ENCODE measurements at regions not wholly inside any gene's neighbourhood (a gene's known extent, or its start where the extent isn't known, plus 50 kb on each side); places are given as distances from the start of the nearest gene placed in this dataset.
"Not testable (repeated sequence)": the region's sequence is repeated elsewhere in the genome, so short reads cannot be mapped to it uniquely, and the experiment has no call there.

DNA sequence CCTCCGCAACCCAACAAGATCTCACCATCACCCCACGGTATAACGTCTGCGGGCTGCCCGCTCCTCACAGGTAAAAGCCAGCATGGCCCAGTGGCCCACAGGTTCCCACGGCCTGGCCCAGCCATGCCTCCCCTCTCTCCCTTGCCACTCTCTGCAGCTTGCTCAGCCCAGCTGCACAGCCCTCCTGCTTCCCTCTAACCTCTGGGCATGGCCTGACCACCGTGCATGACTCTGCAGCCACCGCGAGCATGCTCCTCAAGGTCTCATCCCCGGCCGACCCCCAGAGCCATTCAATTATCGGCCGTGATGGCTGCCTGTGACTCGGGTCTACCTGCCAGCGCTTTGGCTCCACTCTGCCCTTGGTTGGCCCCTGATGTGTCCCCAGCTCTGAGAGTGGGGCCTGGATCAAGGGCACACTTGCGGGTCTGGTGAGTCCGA, 185.5 kb downstream of the CTTN start:
- DNase-seq (ENCODE audit: low spot score in 2 of 2) (no peak), FAIRE-seq (no peak)

DNA sequence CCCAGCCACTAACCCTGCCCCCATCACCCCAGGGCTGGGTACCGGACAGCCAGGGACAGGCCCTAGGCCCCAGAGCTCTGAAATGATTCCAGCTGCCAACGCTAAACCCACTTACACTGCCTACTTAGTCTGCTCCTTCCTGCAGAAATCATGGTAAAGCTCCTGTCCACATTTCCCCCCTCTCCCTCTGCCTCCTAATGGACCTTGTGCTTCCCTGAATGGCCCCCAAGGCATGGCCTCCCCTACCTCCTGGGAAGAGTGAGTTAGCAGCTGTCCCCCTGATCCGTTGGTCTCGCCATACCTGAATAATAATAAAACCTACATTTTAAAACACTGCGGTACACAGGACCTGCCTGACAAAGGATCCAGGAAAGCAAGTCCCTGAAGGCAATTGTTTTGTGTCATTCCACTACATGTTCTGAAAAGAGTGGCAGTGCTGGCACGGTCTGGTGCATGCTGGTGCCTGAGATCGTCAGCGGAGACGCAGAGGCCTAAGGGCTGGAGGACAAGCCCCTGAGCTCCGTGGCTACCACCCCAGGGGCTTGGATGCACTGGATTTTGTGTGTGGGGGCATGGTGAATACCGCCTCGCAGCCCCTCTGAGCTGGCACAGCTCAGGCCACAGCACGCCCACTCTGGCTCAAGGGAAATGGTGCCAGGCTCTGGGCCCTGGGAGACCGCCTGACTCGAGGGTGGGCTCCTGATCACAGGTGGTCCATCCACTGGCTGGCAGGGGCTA, 186.3 kb downstream of the CTTN start:
- DNase-seq (ENCODE audit: low spot score in 2 of 2) (no peak), FAIRE-seq (no peak)

DNA sequence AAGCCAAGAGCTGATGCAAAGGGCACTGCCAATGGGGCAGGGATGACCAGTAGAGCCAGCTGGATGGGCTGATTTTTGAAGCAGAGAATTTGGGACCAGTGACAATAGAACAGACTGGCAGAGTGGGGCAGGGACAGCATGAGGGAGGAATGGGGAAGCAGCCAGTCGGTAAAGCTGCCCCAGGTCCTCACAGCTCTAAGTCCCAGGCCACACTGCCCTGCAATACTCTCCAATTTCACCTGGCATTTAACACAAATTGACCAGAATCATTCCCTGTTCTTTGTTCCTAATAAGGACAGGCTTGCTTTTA, 186.9 kb downstream of the CTTN start:
- no peak for DNase-seq (ENCODE audit: low spot score in 2 of 2)
- no peak for FAIRE-seq

DNA sequence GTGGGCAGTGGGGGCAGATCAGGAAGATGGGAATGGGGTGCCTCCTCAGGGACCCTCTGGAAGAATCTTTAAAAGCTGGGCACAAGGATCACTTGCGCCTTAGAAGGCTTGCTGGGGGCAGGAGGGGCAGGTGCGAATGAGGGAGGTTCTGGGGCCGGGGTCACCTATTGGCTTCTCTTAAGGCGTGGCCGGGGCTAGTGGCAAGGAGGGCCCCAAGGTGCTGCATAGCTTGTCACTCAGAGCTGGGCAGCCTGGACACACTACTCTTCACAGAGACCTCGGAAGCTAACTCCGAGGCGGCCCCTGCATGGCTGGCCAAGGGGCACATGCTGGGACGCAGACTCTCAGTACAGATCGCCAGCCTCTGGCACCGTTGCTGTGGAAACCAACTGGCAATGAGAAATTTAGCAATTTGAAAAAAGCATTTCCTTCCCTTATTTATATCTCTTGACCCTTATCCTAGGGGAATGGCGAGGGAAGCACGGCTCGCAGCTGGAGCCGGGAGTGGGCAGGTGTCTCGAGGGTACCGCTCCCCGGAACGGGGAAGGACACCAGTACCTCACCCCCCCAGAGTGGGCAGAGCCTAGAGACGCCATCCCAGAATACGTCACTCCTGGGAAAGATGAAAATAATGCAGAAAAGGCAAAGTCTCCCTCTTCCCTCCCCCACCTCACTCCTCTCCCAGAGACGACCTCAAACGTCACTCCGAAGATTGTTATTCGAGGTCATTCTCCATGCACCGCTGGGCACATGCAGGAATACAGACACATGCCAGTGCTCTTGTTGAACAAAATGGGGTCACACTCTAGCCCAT, 188.1 kb downstream of the CTTN start:
- DNase-seq (ENCODE audit: low spot score in 2 of 2) (no peak), FAIRE-seq (no peak)

DNA sequence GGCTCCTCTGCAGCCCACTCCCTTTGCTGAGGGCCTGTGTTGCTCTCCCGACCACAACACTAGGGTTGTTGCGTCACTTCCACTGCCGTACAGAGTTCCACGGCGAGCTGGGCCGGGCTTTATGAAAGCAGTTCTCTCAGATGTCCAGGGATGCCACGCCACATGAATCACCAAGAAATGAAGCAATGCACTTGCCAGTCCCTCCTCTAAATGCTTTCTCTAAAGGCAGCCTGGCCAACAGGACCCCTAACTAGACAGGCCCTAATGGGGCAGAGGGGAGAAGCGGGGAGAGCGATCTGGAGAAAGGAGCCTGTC, 188.7 kb downstream of the CTTN start:
- no peak for DNase-seq (ENCODE audit: low spot score in 2 of 2)
- no peak for FAIRE-seq

DNA sequence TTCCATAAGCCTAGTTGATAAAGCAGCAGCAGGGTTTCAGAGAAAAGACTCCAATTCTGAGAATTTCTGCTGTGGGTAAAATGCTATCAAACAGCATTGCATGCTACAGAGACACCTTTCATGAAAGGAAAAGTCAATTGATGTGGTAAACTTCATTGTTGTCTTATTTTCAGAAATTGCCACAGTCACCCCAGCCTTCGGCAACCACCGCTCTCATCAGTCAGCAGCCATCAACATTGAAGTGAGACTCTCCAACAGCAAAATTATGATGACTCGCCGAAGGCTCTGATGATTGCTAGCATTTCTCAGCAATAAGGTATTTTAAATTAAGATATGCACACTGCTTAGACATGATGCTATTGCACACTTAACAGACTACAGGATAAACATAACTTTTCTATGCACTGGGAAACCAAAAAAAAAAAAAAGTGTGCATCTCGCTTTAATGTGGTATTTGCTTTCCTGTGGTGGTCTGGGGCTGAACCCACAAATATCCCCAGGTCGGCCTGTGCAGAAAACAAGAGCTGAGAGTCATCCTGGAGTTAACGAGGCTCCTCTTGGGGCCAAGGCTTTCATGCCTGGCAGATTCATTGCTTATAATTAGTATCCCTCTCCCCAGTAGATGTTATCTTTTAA, 192.1 kb downstream of the CTTN start:
- DNase-seq (ENCODE audit: low spot score in 2 of 2): no peak
- no peak for FAIRE-seq

DNA sequence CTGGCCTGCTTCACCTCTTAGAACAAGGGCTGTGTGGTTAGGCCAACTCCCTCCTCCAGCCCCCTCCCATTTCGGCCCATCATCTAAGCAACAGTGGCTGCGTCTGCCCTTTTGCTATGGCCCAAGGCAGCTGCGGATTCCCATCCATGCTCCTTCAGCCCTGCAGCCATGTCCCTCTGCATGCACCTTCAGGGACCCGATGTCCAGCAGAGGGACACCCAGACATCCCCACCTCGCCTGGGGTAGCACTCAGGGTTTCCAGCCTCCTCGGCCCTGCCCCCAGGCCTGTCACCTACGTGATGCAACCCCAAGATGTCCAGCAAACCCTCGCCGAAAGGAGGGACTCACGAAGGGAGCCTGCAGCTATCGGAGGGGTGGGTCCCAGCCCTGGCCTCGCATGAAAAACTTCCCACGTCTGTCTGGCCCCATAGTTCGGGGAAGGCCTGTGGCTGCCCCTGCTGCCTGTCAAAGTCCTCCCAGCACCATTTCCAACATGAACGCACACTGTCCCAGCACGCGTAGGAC, 194.4 kb downstream of the CTTN start:
- no peak for FAIRE-seq
- DNase-seq (ENCODE audit: low spot score in 2 of 2): no peak

DNA sequence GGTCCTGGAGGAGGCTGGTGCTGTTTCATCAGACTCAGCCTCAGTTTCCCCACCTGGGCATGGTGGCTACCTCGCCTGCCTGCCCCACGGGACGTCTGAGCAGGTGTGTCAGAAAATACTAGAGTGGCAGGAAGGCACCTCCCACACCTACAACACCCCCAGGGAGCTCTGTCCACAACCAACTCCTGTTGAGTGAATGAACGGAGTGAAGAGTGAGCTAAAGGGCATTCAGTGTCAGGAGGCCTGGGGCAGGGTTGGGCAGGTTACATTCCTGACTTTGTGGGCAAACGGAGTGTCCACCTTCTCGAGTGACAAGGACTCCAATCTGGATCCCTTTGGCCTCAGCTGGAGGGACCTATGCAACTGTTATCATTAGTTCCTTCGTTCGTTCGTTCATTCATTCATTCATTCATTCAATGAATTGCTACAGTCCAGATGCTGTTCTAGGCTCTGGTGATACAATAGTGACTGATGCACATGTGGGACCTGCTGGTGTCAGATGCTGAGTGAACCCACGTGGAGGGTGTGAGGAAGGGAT, 195.2 kb downstream of the CTTN start:
- no peak for DNase-seq (ENCODE audit: low spot score in 2 of 2)

DNA sequence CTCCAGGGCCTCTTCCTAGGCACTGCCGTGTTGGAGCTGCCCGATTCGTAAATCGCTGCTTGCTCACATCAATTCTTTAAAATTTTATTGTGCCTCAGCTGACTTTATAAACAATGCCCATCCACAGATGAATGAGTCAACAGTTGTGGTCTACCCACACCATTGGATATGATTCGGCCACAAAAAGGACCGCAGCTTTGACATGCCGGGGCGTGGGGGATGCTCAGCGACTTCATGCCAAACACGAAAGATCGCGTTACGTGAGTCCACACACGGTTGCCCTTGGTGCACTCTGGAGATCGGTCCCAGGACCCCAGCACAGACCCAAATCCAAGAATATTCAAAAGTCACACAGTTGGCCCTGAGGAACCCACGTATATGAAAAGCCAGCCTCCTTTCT, 195.7 kb downstream of the CTTN start:
- no peak for DNase-seq (ENCODE audit: low spot score in 2 of 2)
- FAIRE-seq: no peak

More for the DNA sequence above, 195.2 kb downstream of the CTTN start:
- no peak for FAIRE-seq

DNA sequence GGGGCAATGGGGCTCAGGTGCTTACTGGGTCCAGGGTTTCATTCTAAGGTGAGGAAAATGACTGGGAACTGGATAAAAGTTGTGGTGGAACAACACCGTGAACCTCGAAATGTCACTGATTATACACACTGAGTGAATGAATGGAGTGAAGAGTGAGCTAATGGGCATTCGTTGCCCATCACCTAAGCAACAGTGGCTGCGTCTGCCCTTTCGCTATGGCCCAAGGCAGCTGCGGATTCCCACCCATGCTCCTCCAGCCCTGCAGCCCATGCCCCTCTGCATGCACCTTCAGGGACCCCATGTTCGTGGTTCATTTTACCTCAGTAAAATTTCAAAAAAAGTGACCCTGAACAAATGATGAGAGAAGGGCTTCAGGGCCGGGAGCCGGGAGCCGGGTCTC, 196.3 kb downstream of the CTTN start:
- DNase-seq (ENCODE audit: low spot score in 2 of 2): no peak
- FAIRE-seq: no peak

DNA sequence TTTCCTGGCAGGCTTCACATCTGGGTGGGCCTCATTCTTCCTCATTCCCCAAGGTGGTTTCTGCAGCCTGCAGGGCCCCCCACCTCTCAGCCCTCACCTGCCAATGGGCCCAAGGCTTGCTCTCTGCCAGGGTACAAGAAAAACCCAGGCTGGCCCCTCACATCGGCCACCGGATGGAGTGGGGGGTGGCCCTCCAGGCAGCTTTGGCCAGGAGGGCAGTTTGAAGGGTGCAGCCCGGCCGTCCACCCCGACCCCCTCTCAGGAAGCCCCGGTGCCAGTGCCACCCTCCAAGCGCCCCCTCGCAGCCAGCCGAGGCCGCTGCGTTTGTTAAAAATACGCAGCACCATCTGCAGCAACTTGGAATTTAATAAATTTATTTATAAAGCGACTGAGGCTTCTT, 196.7 kb downstream of the CTTN start:
- no peak for FAIRE-seq
- DNase-seq (ENCODE audit: low spot score in 2 of 2): no peak

DNA sequence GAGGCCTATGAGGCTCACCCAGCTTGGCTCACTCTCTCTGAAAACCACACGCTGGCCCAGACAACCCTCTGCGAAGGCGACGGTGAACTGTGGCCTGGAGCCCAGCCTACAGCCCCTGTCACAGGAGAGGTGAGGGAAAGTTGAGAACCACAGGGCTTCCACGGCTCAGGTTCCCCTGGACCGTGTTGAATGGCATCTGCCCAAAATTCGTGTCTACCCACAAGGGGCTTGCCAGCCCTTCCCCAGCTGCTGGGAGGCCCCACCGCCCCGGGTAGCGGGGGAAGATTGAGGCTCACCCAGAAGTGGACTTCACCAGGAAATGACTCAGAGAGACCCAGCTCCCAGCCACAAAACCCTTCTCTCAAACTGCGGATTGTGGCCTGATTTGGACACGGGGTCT, 197.1 kb downstream of the CTTN start:
- FAIRE-seq: no peak
- no peak for DNase-seq (ENCODE audit: low spot score in 2 of 2)

DNA sequence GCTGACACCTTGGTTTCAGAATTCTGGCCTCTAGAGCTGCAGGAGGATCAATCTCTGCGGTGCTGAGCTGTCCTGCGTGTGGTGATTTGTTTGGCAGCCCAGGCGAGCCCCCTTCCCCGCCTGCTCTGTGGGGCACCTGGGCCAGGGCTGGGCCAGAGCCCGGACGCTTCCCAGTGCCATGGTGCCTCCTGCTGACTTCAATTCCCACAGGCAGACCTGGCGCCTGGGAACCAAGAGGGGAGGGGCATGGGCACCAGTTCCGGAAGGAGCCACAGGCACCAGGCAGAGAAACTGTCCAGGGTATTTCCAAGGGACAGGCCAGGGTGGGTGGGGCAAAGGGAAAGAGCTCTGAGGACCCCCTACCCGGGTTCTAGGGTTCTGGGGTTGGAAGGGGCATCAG, 197.8 kb downstream of the CTTN start:
- FAIRE-seq: no peak
- no peak for DNase-seq (ENCODE audit: low spot score in 2 of 2)

DNA sequence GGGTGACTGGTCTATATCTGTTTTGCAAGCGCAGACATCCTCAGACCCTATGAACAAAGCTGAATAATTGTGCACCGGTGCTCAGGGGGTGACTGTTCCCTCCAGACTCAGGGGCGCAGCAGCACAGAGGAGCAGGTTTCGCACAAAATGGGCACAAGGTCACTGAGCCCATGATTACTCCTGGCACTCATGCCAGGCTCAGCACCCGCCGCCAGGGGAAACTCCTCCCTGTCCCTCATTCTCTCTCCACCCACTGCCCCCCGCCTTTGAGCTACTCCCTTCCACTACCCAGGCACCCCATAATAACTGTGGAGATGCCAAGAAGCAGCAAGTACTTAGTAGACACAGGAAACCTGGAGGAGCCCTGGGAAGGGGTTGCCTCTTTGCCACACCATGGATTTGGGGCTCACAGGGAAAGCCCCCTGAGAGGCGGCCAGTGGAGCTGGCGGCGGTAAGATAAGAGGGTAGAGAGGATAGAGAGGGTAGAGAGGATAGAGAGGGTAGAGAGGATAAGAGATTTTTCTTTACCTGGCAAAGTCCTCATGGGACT, 198.8 kb downstream of the CTTN start:
- FAIRE-seq: no peak
- DNase-seq (ENCODE audit: low spot score in 2 of 2): no peak

DNA sequence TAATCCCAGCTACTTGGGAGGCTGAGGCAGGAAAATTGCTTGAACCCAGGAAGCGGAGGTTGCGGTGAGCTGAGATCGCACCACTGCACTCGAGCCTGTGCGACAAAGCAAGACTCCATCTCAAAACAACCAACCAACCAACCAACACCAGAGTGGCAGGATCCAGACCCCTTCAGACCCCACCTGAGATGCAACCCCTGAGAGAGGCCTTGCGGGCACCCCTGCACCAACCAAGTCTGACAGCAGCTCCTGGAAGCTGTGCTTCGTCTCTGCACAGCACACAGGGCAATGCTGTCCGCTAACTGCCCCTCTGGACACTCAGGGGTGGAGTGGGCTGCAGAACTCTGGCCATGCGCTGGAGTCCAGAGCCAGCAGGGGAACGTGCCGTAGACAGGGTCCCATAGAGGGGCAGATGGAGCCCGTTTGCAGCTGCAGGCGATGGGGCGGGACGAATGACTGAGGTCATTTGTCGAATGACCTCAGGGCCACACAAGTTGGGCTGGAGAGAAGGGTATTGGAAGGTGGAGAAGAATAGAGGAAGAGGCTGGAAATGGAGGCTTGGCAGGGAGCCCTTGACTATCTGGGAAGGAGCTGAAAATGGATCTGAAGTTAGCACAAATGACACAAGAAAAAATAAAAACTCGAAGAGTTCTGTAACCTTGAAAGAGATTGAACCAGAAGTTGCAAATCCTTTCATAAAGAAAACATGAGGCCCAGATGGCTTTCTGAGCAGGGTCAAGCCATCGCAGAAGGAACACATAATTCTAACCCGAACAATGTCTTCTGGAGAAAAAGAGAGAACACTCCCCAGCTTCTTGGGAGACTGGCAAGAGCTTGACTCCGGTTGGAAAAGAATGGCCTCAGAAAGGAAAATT, 199.7 kb downstream of the CTTN start:
- no peak for DNase-seq (ENCODE audit: low spot score in 2 of 2)
- FAIRE-seq: no peak

DNA sequence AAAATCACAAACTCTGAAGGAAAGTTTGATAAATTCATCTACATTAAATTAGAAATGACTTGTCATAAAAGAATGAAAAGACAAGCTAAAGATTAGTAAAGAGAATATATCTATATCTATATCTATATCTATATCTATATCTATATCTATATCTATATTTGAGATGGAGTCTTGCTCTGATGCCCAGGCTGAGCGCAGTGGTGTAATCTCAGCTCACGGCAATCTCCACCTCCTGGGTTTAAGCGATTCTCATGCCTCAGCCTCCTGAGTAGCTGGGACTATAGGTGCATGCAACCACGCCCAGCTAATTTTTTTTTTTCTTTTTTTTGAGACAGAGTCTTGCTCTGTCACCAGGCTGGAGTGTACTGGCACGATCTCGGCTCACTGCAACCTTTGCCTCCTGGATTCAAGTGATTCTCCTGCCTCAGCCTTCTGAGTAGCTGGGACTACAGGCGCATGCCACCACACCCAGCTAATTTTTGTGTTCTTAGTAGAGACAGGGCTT, 202.6 kb downstream of the CTTN start:
- not testable (repeated sequence) for DNase-seq (ENCODE audit: low spot score in 2 of 2); FAIRE-seq

DNA sequence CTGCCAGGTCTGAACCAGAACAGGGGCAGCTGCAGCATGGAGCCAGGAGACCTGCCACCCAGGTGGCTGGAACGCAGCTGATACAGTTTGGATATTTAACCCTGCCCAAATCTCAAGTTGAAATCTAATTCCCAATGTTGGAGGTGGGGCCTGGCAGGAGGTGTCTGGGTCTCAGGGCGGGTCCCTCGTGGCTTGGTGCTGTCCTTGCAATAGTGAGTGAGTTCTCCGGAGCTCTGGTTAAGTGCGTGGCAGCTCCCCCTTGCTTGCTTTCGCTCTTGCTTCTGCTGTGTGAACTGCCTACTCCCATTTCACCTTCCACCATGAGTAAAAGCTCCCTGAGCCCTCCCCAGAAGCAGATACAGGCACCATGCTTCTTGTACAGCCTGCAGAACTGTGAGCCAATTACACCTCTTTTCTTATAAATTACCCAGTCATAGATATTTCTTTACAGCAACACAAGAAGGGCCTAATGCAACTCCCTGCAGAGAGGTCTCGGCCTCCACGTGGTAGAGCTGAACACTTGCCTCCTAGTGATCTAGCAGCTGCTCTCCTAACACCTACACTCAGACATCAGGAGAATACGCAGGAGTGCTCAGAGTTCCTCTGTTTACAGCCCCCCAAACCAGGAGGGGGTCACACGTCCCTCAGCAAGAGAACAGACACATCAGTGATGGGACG, 203.7 kb downstream of the CTTN start:
- DNase-seq (ENCODE audit: low spot score in 2 of 2) (no peak), FAIRE-seq (no peak)

DNA sequence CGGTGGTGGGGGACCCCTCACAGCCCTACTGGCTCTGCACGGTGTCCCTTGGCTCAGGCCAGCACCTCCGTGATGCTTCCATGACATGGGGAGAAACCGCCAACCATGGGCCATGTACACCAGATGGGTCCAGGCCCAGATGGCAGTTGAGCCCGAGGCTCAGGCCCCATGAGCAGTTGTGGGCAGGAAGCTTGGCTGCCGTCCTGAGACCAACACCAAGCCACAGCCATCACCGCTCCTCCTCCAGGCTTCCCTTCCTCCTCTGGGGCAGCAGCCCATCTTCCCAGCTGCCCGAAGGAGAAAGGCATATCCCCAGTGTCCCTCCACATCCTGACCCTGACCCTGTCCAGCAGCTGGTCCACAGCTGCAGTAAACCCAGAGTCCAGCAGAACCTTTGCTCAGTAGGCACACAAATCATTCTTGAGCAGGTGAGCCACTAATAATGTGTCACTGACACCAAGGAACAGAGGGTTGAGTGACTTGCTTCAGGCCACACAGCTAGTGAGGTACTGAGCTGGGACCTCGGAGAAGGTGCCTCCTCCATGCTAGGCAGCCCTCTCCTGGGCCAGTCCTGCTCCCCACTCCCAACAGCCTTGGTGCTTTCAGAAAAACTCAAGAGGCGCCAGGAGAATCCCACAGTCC, 204.9 kb downstream of the CTTN start:
- no peak for DNase-seq (ENCODE audit: low spot score in 2 of 2)
- FAIRE-seq: no peak

DNA sequence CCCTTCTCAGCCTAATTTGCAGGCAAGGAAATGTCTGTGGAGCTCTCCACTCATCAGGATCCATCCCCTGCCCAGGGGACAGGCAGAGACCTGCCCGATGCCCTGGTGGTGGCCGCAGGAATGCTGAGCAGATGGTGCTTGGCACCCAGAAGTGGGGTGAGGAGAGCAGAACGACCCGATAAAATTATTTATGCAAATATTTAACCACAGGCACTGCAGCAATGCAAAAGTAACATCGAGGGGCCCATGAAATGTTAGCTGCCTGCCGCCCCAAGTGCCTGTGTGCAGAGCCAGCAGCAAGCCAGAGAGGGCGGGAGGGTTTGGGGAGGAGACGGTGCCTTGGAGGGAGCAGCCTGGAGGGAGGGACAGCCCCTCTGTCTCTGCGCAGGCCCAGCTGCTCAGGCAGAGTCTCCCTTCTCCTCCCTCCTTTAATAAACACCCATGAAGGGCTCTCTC, 205.5 kb downstream of the CTTN start:
- no peak for DNase-seq (ENCODE audit: low spot score in 2 of 2)
- FAIRE-seq: no peak
